ENCODE measurements at regions not wholly inside any gene's neighbourhood (a gene's known extent, or its start where the extent isn't known, plus 50 kb on each side); places are given as distances from the start of the nearest gene placed in this dataset.

DNA sequence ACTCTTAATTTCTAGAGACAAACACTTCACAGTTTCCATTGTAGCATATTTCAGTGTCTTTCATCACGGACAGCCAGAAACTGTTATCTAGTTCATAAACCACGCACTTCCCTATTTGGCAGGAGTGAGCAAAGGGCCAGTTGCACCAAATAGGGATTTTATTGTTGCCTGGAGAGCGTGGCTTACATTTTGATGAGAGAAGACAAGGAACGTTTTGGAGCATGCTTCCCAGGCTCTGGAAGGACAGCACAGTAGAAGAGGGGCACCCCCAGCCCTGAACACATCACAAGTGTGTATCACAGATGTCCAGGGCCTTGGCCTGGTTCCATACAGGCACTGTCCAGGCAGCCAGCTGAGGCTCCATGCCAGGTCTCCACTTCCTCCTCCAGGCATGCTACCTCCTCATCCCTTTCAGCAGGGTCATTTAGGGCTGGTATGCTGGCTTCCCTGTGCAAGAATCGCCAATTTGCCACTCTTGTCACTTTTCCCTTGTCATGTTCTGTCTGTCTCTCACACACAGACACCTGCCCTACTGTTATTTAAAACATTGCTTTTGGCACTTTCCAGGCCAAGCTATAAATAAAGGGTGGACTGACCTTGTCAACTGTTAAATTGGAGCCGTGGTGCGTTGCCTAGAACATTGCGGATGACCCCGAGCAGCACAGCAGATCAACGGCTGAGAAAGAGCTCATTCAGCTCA, 235.0 kb upstream of the GMDS start:
- TF ChIP-seq YY1 (IDR thresholded peaks at IDR 0.05; ENCODE audit: low read depth): no peak
- TF ChIP-seq EGR1 (IDR thresholded peaks at IDR 0.05): no peak
- no peak for TF ChIP-seq EP300 (IDR thresholded peaks at IDR 0.05; ENCODE audit: borderline replicate concordance)
- no peak for TF ChIP-seq ZBTB7A (IDR thresholded peaks at IDR 0.05; ENCODE audit: low read depth)
- TF ChIP-seq RAD21 (IDR thresholded peaks at IDR 0.05; ENCODE audit: low read depth): no peak
- TF ChIP-seq REST (IDR thresholded peaks at IDR 0.05; ENCODE audit: low read depth): no peak
- no peak for TF ChIP-seq CEBPB (IDR thresholded peaks at IDR 0.05)
